Mesendoderm (in vitro differentiated cells): ENCODE measurements at regions not wholly inside any gene's neighbourhood (a gene's known extent, or its start where the extent isn't known, plus 50 kb on each side); places are given as distances from the start of the nearest gene placed in this dataset.

ENCODE experiments used
- DNase-seq: peaks from one replicate; pipeline ENCODE4 v3.0.0; 2013
- H2AK5ac ChIP-seq: 2 replicates; pipeline ENCODE4 v1.6.1; 2013; ENCODE audit warnings: low read length, inconsistent platforms
- H2BK120ac ChIP-seq: 2 replicates; pipeline ENCODE4 v1.6.1; 2013; ENCODE audit warnings: low read depth, mild to moderate bottlenecking, low read length, moderate library complexity, mixed read lengths
- H2BK15ac ChIP-seq: replicated peaks from 2 replicates; pipeline ENCODE4 v1.6.1; 2013; ENCODE audit warnings: low read depth, mild to moderate bottlenecking, moderate library complexity
- H2BK5ac ChIP-seq: 2 replicates; pipeline ENCODE4 v1.6.1; 2013; ENCODE audit warnings: low read length, inconsistent platforms
- H3K18ac ChIP-seq: 2 replicates; pipeline ENCODE4 v1.6.1; 2013; ENCODE audit warnings: mild to moderate bottlenecking, low read length, mixed read lengths
- H3K23ac ChIP-seq: one replicate; pipeline ENCODE4 v1.6.1; 2013; ENCODE audit warnings: low read length
- H3K27ac ChIP-seq: 2 replicates; pipeline ENCODE4 v1.5.1; 2013; ENCODE audit warnings: low read depth, mild to moderate bottlenecking, inconsistent platforms, low read length, moderate library complexity
- H3K27me3 ChIP-seq: 2 replicates; pipeline ENCODE4 v1.6.1; 2013; ENCODE audit warnings: low read length, control low read depth, mild to moderate bottlenecking, inconsistent platforms; ENCODE audit not compliant: insufficient read depth, poor library complexity
- H3K36me3 ChIP-seq: 2 replicates; pipeline ENCODE4 v1.6.1; 2013; ENCODE audit warnings: low read length, inconsistent platforms; ENCODE audit not compliant: control insufficient read depth, insufficient read depth
- H3K4ac ChIP-seq: one replicate; pipeline ENCODE4 v1.6.1; 2013; ENCODE audit warnings: low read depth, mild to moderate bottlenecking, low read length, moderate library complexity
- H3K4me1 ChIP-seq: 2 replicates; pipeline ENCODE4 v1.6.1; 2013; ENCODE audit warnings: low read depth, low read length, inconsistent platforms; ENCODE audit not compliant: control insufficient read depth
- H3K4me2 ChIP-seq: 2 replicates; pipeline ENCODE4 v1.6.1; 2013; ENCODE audit warnings: low read length
- H3K4me3 ChIP-seq: 2 replicates; pipeline ENCODE4 v1.5.1; 2013; ENCODE audit warnings: mild to moderate bottlenecking, low read length
- H3K56ac ChIP-seq: one replicate; pipeline ENCODE4 v1.6.1; 2013; ENCODE audit warnings: low read length
- H3K79me1 ChIP-seq: 2 replicates; pipeline ENCODE4 v1.6.1; 2013; ENCODE audit warnings: low read length, inconsistent platforms
- H3K79me2 ChIP-seq: 2 replicates; pipeline ENCODE4 v1.6.1; 2013; ENCODE audit warnings: mild to moderate bottlenecking, low read length; ENCODE audit not compliant: control insufficient read depth, insufficient read depth
- H3K9ac ChIP-seq: 2 replicates; pipeline ENCODE4 v1.6.1; 2013; ENCODE audit warnings: low read length, inconsistent platforms
- H4K5ac ChIP-seq: one replicate; pipeline ENCODE4 v1.6.1; 2013; ENCODE audit warnings: low read length
- H4K8ac ChIP-seq: one replicate; pipeline ENCODE4 v1.6.1; 2013; ENCODE audit warnings: low read depth, mild to moderate bottlenecking, control low read depth, low read length, moderate library complexity
- WGBS: extraction: QIAGEN DNeasy Blood & Tissue Kit; methylation state at CpG from one replicate; pipeline ENCODE4 v1.1.7; 2013; ENCODE audit warnings: low lambda C conversion rate, missing lambda C conversion rate; ENCODE audit not compliant: insufficient coverage; ENCODE audit errors: extremely low coverage; 5-methylcytosine and 5-hydroxymethylcytosine counted together

- no peaks in the 10 kb centered on the region for H3K27me3 ChIP-seq
- no peaks in the 10 kb centered on the region for H3K4me1 ChIP-seq
- no peaks in the 10 kb centered on the region for H3K79me1 ChIP-seq
- H3K18ac ChIP-seq = no peak overlapping the region
- H3K36me3 ChIP-seq = no peaks in the 10 kb centered on the region
- H3K4me3 ChIP-seq = no peak overlapping the region
- no peak overlapping the region for H3K4ac ChIP-seq
- no peak overlapping the region for H3K9ac ChIP-seq
- H3K4me2 ChIP-seq = no peak overlapping the region
- H2AK5ac ChIP-seq = no peak overlapping the region
- no peak overlapping the region for H2BK120ac ChIP-seq
- DNase-seq = no peak
- no peak overlapping the region for H3K56ac ChIP-seq
- H3K23ac ChIP-seq = no peak overlapping the region
- H3K79me2 ChIP-seq = no peaks in the 10 kb centered on the region
- H2BK5ac ChIP-seq = no peak overlapping the region
- H4K5ac ChIP-seq = no peak overlapping the region
- no peak overlapping the region for H3K27ac ChIP-seq
- no peak overlapping the region for H4K8ac ChIP-seq
- H2BK15ac ChIP-seq = no peak overlapping the region
Measured at GRCh38 chr9:99345942-99346341, 123.9 kb downstream of the SEC61B start.

- Histone ChIP-seq H3K4me2 (no peak overlapping the region), H3K27me3 (no peaks in the 10 kb centered on the region), H3K56ac (no peak overlapping the region), H4K8ac (no peak overlapping the region), H3K79me2 (no peaks in the 10 kb centered on the region), H2BK120ac (no peak overlapping the region), H3K23ac (no peak overlapping the region), H3K4ac (no peak overlapping the region), H2BK5ac (no peak overlapping the region), H3K79me1 (no peaks in the 10 kb centered on the region), H3K18ac (no peak overlapping the region), H3K4me1 (no peaks in the 10 kb centered on the region), H3K9ac (no peak overlapping the region), H3K36me3 (no peaks in the 10 kb centered on the region), H2AK5ac (no peak overlapping the region), H3K27ac (no peak overlapping the region), H3K4me3 (no peak overlapping the region), H4K5ac (no peak overlapping the region), H2BK15ac (no peak overlapping the region)
- no peak for DNase-seq
- no CpG with 5 or more reads among the region's 4 CpGs for WGBS
Measured at GRCh38 chr9:99347568-99347967, 125.5 kb downstream of the SEC61B start.

GRCh38 chr9:99348289-99348688, 126.2 kb downstream of the SEC61B start:
- no peak overlapping the region for H3K4me3 ChIP-seq
- H3K27me3 ChIP-seq = no peaks in the 10 kb centered on the region
- WGBS = no CpG with 5 or more reads among the region's 2 CpGs
- H3K9ac ChIP-seq = no peak overlapping the region
- H3K23ac ChIP-seq = no peak overlapping the region
- H2BK15ac ChIP-seq = no peak overlapping the region
- no peak overlapping the region for H2BK120ac ChIP-seq
- H3K18ac ChIP-seq = no peak overlapping the region
- H3K79me2 ChIP-seq = no peaks in the 10 kb centered on the region
- no peak overlapping the region for H2AK5ac ChIP-seq
- no peaks in the 10 kb centered on the region for H3K79me1 ChIP-seq
- H3K56ac ChIP-seq = no peak overlapping the region
- H4K8ac ChIP-seq = no peak overlapping the region
- no peaks in the 10 kb centered on the region for H3K36me3 ChIP-seq
- no peak overlapping the region for H4K5ac ChIP-seq
- DNase-seq = no peak
- no peak overlapping the region for H3K27ac ChIP-seq
- H3K4me2 ChIP-seq = no peak overlapping the region
- H2BK5ac ChIP-seq = no peak overlapping the region
- no peak overlapping the region for H3K4ac ChIP-seq
- no peaks in the 10 kb centered on the region for H3K4me1 ChIP-seq

- Histone ChIP-seq H2BK15ac (no peak overlapping the region), H3K36me3 (no peaks in the 10 kb centered on the region), H3K27me3 (no peaks in the 10 kb centered on the region), H3K4me1 (no peaks in the 10 kb centered on the region), H2BK120ac (no peak overlapping the region), H3K4me2 (no peak overlapping the region), H3K23ac (no peak overlapping the region), H3K9ac (no peak overlapping the region), H3K18ac (no peak overlapping the region), H3K79me1 (no peaks in the 10 kb centered on the region), H3K4me3 (no peak overlapping the region), H3K27ac (no peak overlapping the region), H2BK5ac (no peak overlapping the region), H4K5ac (no peak overlapping the region), H3K56ac (no peak overlapping the region), H2AK5ac (no peak overlapping the region), H4K8ac (no peak overlapping the region), H3K4ac (no peak overlapping the region), H3K79me2 (no peaks in the 10 kb centered on the region)
- WGBS = no CpG with 5 or more reads among the region's 2 CpGs
- no peak for DNase-seq
Measured at GRCh38 chr9:99349870-99350269, 127.8 kb downstream of the SEC61B start.

GRCh38 chr9:99350461-99350860, 128.4 kb downstream of the SEC61B start:
- H3K27ac ChIP-seq = no peak overlapping the region
- no CpG with 5 or more reads among the region's 1 CpG for WGBS

GRCh38 chr9:99351647-99352046, 129.6 kb downstream of the SEC61B start:
- Histone ChIP-seq H4K5ac (no peak overlapping the region), H2BK15ac (no peak overlapping the region), H3K23ac (no peak overlapping the region), H2BK5ac (no peak overlapping the region), H3K27ac (no peak overlapping the region), H3K4me3 (no peak overlapping the region), H2BK120ac (no peak overlapping the region), H3K4me2 (no peak overlapping the region), H2AK5ac (no peak overlapping the region), H3K4me1 (no peaks in the 10 kb centered on the region), H3K79me2 (no peaks in the 10 kb centered on the region), H3K79me1 (no peaks in the 10 kb centered on the region), H3K27me3 (no peaks in the 10 kb centered on the region), H3K36me3 (no peaks in the 10 kb centered on the region), H4K8ac (no peak overlapping the region), H3K4ac (no peak overlapping the region), H3K18ac (no peak overlapping the region), H3K9ac (no peak overlapping the region), H3K56ac (no peak overlapping the region)
- peak; percentile 62 for DNase-seq
- no CpG with 5 or more reads among the region's 7 CpGs for whole genome bisulfite sequencing

More at GRCh38 chr9:99350461-99350860, 128.4 kb downstream of the SEC61B start:
- H3K9ac ChIP-seq = no peak overlapping the region
- no peak for DNase-seq
- no peak overlapping the region for H3K4me2 ChIP-seq
- H3K4ac ChIP-seq = no peak overlapping the region
- no peak overlapping the region for H3K23ac ChIP-seq
- H3K4me3 ChIP-seq = no peak overlapping the region
- no peak overlapping the region for H3K56ac ChIP-seq
- no peak overlapping the region for H2BK15ac ChIP-seq
- no peak overlapping the region for H4K8ac ChIP-seq
- H3K4me1 ChIP-seq = no peaks in the 10 kb centered on the region
- no peak overlapping the region for H4K5ac ChIP-seq
- no peaks in the 10 kb centered on the region for H3K79me2 ChIP-seq
- no peaks in the 10 kb centered on the region for H3K27me3 ChIP-seq
- H2BK5ac ChIP-seq = no peak overlapping the region
- H2BK120ac ChIP-seq = no peak overlapping the region
- H3K36me3 ChIP-seq = no peaks in the 10 kb centered on the region
- no peaks in the 10 kb centered on the region for H3K79me1 ChIP-seq
- H2AK5ac ChIP-seq = no peak overlapping the region
- H3K18ac ChIP-seq = no peak overlapping the region
